ENCODE measurements at regions not wholly inside any gene's neighbourhood (a gene's known extent, or its start where the extent isn't known, plus 50 kb on each side); places are given as distances from the start of the nearest gene placed in this dataset.

DNA sequence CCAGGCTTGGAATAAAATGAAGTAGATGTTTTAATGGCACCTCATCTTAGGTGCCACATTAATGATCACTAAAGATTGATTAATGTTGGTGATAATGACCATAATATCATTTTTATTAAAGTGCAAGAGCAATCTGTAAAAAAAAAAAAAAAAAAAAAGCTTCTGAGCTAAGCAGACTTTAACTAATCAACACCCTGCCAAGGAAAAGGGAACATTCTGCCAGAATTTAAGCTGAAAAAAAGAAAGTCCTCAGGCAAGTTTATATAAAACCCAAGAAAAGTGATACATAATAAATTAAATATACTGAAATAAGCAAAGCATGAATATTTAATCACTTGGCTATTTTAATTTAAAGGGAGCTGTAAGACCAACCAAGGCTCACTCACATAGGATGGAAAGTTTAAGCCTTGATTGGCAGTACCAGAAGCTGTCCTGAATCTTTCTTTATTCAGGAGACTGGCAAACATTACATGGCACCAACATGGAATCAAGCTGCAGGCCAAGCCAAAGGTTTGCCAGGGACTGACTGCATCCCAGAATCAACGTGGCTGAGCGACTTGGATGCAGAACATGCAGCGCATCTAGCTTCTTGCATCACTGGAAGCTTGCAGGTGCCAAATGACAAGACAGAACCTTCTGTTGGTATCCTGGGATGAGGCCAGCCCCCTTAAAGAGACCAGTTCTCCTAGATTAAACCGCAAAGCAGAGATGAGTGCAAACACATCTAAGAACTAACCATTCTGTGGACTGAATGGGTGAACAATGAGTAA lies 413.6 kb downstream of the ENC1 start:
- Histone ChIP-seq H3F3A (ENCODE audit: low read depth) (no peaks in the 10 kb centered on the region), H3K27me3 (no peaks in the 10 kb centered on the region), H3K36me3 (no peaks in the 10 kb centered on the region), H3K79me2 (ENCODE audit: low read depth) (no peaks in the 10 kb centered on the region), H3K4me2 (no peak overlapping the region), H3K27ac (no peak overlapping the region), H3K9ac (no peak overlapping the region), H3K4me3 (no peak overlapping the region), H4K20me1 (ENCODE audit: low read depth) (no peaks in the 10 kb centered on the region), H2AFZ (replicated peaks) (no peak overlapping the region), H3K4me1 (no peaks in the 10 kb centered on the region), H3K9me3 (ENCODE audit: low read depth) (no peaks in the 10 kb centered on the region)
- no peaks in the 10 kb centered on the region for H3K36me3 Mint-ChIP-seq
- no peak overlapping the region for H3K4me3 Mint-ChIP-seq
- no peak for DNase-seq (ENCODE audit: low spot score)
- no peak overlapping the region for H3K27ac Mint-ChIP-seq
- peaks cover 6% of the 10 kb centered on the region for H3K4me1 Mint-ChIP-seq
- peaks cover 6% of the 10 kb centered on the region for H3K27me3 Mint-ChIP-seq (ENCODE audit: insufficient read depth, low read depth)
- peaks cover 22% of the 10 kb centered on the region for H3K9me3 Mint-ChIP-seq
- TF ChIP-seq EZH2 (IDR thresholded peaks at IDR 0.05) (no peak), EZH2phosphoT487 (IDR thresholded peaks at IDR 0.05) (no peak)
- TF ChIP-seq, protein P1, sequence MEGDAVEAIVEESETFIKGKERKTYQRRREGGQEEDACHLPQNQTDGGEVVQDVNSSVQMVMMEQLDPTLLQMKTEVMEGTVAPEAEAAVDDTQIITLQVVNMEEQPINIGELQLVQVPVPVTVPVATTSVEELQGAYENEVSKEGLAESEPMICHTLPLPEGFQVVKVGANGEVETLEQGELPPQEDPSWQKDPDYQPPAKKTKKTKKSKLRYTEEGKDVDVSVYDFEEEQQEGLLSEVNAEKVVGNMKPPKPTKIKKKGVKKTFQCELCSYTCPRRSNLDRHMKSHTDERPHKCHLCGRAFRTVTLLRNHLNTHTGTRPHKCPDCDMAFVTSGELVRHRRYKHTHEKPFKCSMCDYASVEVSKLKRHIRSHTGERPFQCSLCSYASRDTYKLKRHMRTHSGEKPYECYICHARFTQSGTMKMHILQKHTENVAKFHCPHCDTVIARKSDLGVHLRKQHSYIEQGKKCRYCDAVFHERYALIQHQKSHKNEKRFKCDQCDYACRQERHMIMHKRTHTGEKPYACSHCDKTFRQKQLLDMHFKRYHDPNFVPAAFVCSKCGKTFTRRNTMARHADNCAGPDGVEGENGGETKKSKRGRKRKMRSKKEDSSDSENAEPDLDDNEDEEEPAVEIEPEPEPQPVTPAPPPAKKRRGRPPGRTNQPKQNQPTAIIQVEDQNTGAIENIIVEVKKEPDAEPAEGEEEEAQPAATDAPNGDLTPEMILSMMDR (IDR thresholded peaks at IDR 0.05) = no peak

DNA sequence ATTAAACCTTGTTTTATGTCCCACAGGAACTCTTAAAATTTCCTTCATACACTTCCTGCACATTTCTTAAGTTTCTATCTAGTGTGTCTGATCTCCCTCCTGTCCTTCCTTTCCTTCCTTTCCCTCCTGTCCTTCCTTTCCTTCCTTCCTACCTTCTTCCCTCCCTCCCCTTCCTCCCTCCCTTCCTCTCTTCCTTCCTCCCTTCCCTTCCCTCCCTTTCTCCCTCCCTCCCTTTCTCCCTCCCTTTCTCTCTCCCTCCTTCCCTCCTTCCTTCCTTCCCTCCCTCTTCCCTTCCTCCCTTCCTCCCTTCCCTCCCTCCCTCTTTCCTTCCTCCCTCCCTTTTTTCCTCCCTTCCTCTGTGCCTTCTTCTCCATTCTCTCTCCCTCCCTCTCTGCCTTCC lies 414.9 kb downstream of the ENC1 start:
- TF ChIP-seq EZH2phosphoT487 (IDR thresholded peaks at IDR 0.05) (no peak), EZH2 (IDR thresholded peaks at IDR 0.05) (no peak)
- TF ChIP-seq, protein P1 (IDR thresholded peaks at IDR 0.05) = no peak

DNA sequence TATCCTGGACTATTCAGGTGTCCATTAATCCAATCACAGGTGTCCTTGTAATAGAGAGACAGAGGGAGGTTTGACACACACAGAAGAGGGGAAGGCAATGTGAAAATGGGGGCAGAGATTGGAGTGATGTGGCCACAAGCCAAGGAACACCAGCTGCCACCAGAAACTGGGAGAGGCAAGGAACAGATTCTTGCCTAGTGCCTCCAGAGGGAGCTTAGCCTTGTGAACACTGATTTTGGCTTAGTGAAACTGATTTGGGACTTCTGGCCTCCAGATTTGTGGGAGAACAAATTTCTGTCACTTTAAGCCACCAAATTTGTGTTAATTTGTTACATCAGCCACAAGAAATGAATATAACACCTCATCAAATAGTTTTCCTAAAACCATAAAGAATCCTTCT lies 416.2 kb downstream of the ENC1 start:
- Histone ChIP-seq H3K36me3 (no peaks in the 10 kb centered on the region), H3K79me2 (ENCODE audit: low read depth) (no peaks in the 10 kb centered on the region), H3K27ac (no peak overlapping the region), H3K9ac (no peak overlapping the region), H3K4me3 (no peak overlapping the region), H3K9me3 (ENCODE audit: low read depth) (no peaks in the 10 kb centered on the region), H3K27me3 (no peaks in the 10 kb centered on the region), H3K4me1 (no peaks in the 10 kb centered on the region), H4K20me1 (ENCODE audit: low read depth) (no peaks in the 10 kb centered on the region), H3F3A (ENCODE audit: low read depth) (no peaks in the 10 kb centered on the region), H2AFZ (replicated peaks) (no peak overlapping the region), H3K4me2 (no peak overlapping the region)
- no peak for TF ChIP-seq EZH2phosphoT487 (IDR thresholded peaks at IDR 0.05)
- no peak for TF ChIP-seq EZH2 (IDR thresholded peaks at IDR 0.05)
- TF ChIP-seq, protein P1 (IDR thresholded peaks at IDR 0.05) = no peak
- Mint-ChIP-seq H3K27ac (no peak overlapping the region), H3K36me3 (peaks cover 1% of the 10 kb centered on the region), H3K4me1 (no peaks in the 10 kb centered on the region), H3K9me3 (peaks cover 25% of the 10 kb centered on the region), H3K27me3 (ENCODE audit: insufficient read depth, low read depth) (peaks cover 8% of the 10 kb centered on the region), H3K4me3 (no peak overlapping the region)
- no peak for DNase-seq (ENCODE audit: low spot score)

More for the DNA sequence above, 414.9 kb downstream of the ENC1 start:
- no peaks in the 10 kb centered on the region for H3K4me1 ChIP-seq
- no peak overlapping the region for H3K27ac ChIP-seq
- Mint-ChIP-seq H3K4me3 (no peak overlapping the region), H3K27ac (no peak overlapping the region), H3K4me1 (no peaks in the 10 kb centered on the region), H3K27me3 (ENCODE audit: insufficient read depth, low read depth) (peaks cover 6% of the 10 kb centered on the region), H3K36me3 (no peaks in the 10 kb centered on the region), H3K9me3 (peaks cover 22% of the 10 kb centered on the region)
- H3K9me3 ChIP-seq (ENCODE audit: low read depth) = no peaks in the 10 kb centered on the region
- H3K36me3 ChIP-seq = no peaks in the 10 kb centered on the region
- H3K9ac ChIP-seq = no peak overlapping the region
- H4K20me1 ChIP-seq (ENCODE audit: low read depth) = no peaks in the 10 kb centered on the region
- H3K79me2 ChIP-seq (ENCODE audit: low read depth) = no peaks in the 10 kb centered on the region
- DNase-seq (ENCODE audit: low spot score) = no peak
- no peaks in the 10 kb centered on the region for H3K27me3 ChIP-seq
- H3K4me3 ChIP-seq = no peak overlapping the region
- H3K4me2 ChIP-seq = no peak overlapping the region
- no peaks in the 10 kb centered on the region for H3F3A ChIP-seq (ENCODE audit: low read depth)
- no peak overlapping the region for H2AFZ ChIP-seq (replicated peaks)
